ENCODE measurements at regions not wholly inside any gene's neighbourhood (a gene's known extent, or its start where the extent isn't known, plus 50 kb on each side); places are given as distances from the start of the nearest gene placed in this dataset.

DNA sequence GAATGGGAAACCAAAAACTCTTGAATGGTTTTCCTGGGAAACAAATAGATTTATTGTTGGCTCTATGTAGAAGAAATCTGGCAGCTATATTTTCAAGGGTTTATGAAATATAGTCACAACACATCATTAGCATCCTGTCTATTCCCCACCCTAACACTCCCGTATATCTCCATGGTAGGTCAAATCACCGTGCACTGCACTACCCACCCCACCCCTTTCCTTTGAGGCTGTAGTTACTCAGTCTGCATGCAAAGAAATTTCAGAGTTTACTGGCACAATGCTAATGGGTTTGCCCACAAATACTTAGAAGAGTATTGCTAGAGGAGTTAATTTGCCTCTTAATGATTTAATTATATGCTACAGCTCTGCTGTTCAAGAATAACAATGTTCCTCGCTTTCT lies 329.1 kb upstream of the TSHZ2 start:
- Histone ChIP-seq H4K91ac (ENCODE audit: insufficient read depth, low read depth, low read length) (no peak overlapping the region), H2BK120ac (ENCODE audit: low read depth, low read length) (no peak overlapping the region), H3K9ac (ENCODE audit: low read depth, low read length) (no peak overlapping the region), H3K36me3 (ENCODE audit: control insufficient read depth, insufficient read depth, low read length) (no peaks in the 10 kb centered on the region), H3K4me2 (ENCODE audit: low read depth, low read length) (no peak overlapping the region), H3K79me1 (ENCODE audit: low read depth in 1 of 2, low read length in 2 of 2) (no peaks in the 10 kb centered on the region), H3K18ac (ENCODE audit: low read depth, low read length) (no peak overlapping the region), H2BK20ac (ENCODE audit: low read depth, low read length) (no peak overlapping the region), H3K9me3 (ENCODE audit: control insufficient read depth, insufficient read depth, low read length) (no peaks in the 10 kb centered on the region; the same call in 1 of the 2 replicates), H3K4me3 (ENCODE audit: insufficient read depth, low read depth, low read length) (no peak overlapping the region), H3K27me3 (ENCODE audit: control insufficient read depth, insufficient read depth, low read length) (no peaks in the 10 kb centered on the region), H4K8ac (ENCODE audit: low read depth in 2 of 2, low read length in 2 of 2) (no peak overlapping the region), H4K20me1 (ENCODE audit: insufficient read depth, low read length) (no peaks in the 10 kb centered on the region), H2BK5ac (ENCODE audit: low read depth, low read length, poor library complexity, severe bottlenecking) (no peak overlapping the region), H3K14ac (replicated peaks; ENCODE audit: low read depth, low read length) (no peak overlapping the region), H4K5ac (ENCODE audit: low read depth, low read length) (no peak overlapping the region), H2AFZ (replicated peaks; ENCODE audit: low read length, poor library complexity) (no peak overlapping the region), H3K9me1 (ENCODE audit: insufficient read depth, low read length) (no peaks in the 10 kb centered on the region), H3K4me1 (ENCODE audit: control insufficient read depth, insufficient read depth, low read length) (no peaks in the 10 kb centered on the region), H3K27ac (ENCODE audit: insufficient read depth, low read length) (no peak overlapping the region), H3K4ac (ENCODE audit: low read depth, low read length) (no peak overlapping the region), H2AK5ac (ENCODE audit: low read depth, low read length) (no peak overlapping the region), H2BK15ac (ENCODE audit: low read depth, low read length) (no peak overlapping the region), H3K56ac (ENCODE audit: extremely low read depth, insufficient read depth, low read length) (no peak overlapping the region), H2AK9ac (replicated peaks; ENCODE audit: low read depth, low read length, poor library complexity) (no peak overlapping the region), H3K23ac (ENCODE audit: low read depth, low read length) (no peak overlapping the region)
- in situ Hi-C loops (cut with MboI; ENCODE audit: low sequenced_read_pairs) (no loop called here), dilution Hi-C loops (cut with HindIII; ENCODE audit: low sequenced_read_pairs, unreplicated experiment) (no loop called here), intact Hi-C loops (cut with micrococcal nuclease) (no loop called here)
- BruUV-seq (replicated peaks), result no TSS peak
- no CpG with 5 or more reads among the region's 3 CpGs for WGBS, 2 experiments (ENCODE audit: extremely low coverage in 2 of 2, insufficient read length in 1 of 2)
- CTCF ChIA-PET, result interaction anchor here (0.6 kb wide), 1 partner anchor 1423 kb away, joined by 7 read pairs; no protein-coding TSS in a partner anchor
- no peak for TF ChIP-seq RFX5 (IDR thresholded peaks at IDR 0.05; ENCODE audit: low read depth, low read length)
- no peak for TF ChIP-seq CHD1 (IDR thresholded peaks at IDR 0.05; ENCODE audit: low read depth, low read length)
- TF ChIP-seq, protein P1, sequence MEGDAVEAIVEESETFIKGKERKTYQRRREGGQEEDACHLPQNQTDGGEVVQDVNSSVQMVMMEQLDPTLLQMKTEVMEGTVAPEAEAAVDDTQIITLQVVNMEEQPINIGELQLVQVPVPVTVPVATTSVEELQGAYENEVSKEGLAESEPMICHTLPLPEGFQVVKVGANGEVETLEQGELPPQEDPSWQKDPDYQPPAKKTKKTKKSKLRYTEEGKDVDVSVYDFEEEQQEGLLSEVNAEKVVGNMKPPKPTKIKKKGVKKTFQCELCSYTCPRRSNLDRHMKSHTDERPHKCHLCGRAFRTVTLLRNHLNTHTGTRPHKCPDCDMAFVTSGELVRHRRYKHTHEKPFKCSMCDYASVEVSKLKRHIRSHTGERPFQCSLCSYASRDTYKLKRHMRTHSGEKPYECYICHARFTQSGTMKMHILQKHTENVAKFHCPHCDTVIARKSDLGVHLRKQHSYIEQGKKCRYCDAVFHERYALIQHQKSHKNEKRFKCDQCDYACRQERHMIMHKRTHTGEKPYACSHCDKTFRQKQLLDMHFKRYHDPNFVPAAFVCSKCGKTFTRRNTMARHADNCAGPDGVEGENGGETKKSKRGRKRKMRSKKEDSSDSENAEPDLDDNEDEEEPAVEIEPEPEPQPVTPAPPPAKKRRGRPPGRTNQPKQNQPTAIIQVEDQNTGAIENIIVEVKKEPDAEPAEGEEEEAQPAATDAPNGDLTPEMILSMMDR (conservative IDR thresholded peaks at IDR 0.05; ENCODE audit: low read depth, low read length), result no peak
- TF ChIP-seq MAFK (IDR thresholded peaks at IDR 0.05; ENCODE audit: low read depth, low read length), result no peak
- TF ChIP-seq FOS (IDR thresholded peaks at IDR 0.05; ENCODE audit: low read depth, low read length), result no peak
- TF ChIP-seq BHLHE40 (IDR thresholded peaks at IDR 0.05; ENCODE audit: low read depth, low read length), result no peak
- TF ChIP-seq, protein P2, sequence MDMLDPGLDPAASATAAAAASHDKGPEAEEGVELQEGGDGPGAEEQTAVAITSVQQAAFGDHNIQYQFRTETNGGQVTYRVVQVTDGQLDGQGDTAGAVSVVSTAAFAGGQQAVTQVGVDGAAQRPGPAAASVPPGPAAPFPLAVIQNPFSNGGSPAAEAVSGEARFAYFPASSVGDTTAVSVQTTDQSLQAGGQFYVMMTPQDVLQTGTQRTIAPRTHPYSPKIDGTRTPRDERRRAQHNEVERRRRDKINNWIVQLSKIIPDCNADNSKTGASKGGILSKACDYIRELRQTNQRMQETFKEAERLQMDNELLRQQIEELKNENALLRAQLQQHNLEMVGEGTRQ (IDR thresholded peaks at IDR 0.05; ENCODE audit: low read depth, low read length), result no peak
- TF ChIP-seq RAD21 (IDR thresholded peaks at IDR 0.05; ENCODE audit: low read length), result no peak
- TF ChIP-seq MXI1 (IDR thresholded peaks at IDR 0.05; ENCODE audit: borderline replicate concordance, low read depth, low read length), result no peak
- TF ChIP-seq, protein P3, sequence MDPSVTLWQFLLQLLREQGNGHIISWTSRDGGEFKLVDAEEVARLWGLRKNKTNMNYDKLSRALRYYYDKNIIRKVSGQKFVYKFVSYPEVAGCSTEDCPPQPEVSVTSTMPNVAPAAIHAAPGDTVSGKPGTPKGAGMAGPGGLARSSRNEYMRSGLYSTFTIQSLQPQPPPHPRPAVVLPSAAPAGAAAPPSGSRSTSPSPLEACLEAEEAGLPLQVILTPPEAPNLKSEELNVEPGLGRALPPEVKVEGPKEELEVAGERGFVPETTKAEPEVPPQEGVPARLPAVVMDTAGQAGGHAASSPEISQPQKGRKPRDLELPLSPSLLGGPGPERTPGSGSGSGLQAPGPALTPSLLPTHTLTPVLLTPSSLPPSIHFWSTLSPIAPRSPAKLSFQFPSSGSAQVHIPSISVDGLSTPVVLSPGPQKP (IDR thresholded peaks at IDR 0.05; ENCODE audit: borderline replicate concordance, low read depth, low read length), result no peak
- TF ChIP-seq MAZ (IDR thresholded peaks at IDR 0.05; ENCODE audit: borderline replicate concordance, low read depth, low read length), result no peak
- TF ChIP-seq CEBPB (IDR thresholded peaks at IDR 0.05; ENCODE audit: low read depth, low read length), result no peak
- no peak for TF ChIP-seq NFE2L2 (IDR thresholded peaks at IDR 0.05; ENCODE audit: low read depth, low read length)
- TF ChIP-seq SMC3 (IDR thresholded peaks at IDR 0.05; ENCODE audit: low read depth, low read length), result no peak
- TF ChIP-seq RCOR1 (IDR thresholded peaks at IDR 0.05; ENCODE audit: insufficient replicate concordance, low read length), result no peak
- no peak for TF ChIP-seq POLR2A (IDR thresholded peaks at IDR 0.05; ENCODE audit: low read depth, low read length)
- no peak for DNase-seq
- POLR2A ChIA-PET (ENCODE audit: unreplicated experiment), result no interaction called here
- no peak for ATAC-seq (ENCODE audit: low read depth)

Data from IMR-90 (cell line).